Gastrocnemius medialis (tissue), 4 donors: ENCODE measurements at regions not wholly inside any gene's neighbourhood (a gene's known extent, or its start where the extent isn't known, plus 50 kb on each side); places are given as distances from the start of the nearest gene placed in this dataset.

Experiments used
- ATAC-seq, 2 donors: fragments of 150-250 bp; one replicate each; pipeline ENCODE4 v1.9.1; 2016
- DNase-seq, 2 donors: peaks; one replicate each; pipeline ENCODE4 v3.0.0-alpha.2; 2019
- H3K27ac ChIP-seq, 4 donors: fragments of 200-600 bp; sonication (generic); 1 replicate in 1 of 4; 2 replicates in 3 of 4; pipeline ENCODE4 v1.5.1; 2016 to 2018; ENCODE audit warnings: mild to moderate bottlenecking in 2 of 4, moderate library complexity in 1 of 4
- H3K27me3 ChIP-seq, 3 donors: fragments of 200-600 bp; sonication (generic) in 2 of 3; 1 replicate in 1 of 3; 2 replicates in 2 of 3; pipeline versions ENCODE4 v1.5.1 to v1.6.0; 2016 to 2019; ENCODE audit warnings: mild to moderate bottlenecking in 1 of 3, moderate library complexity in 1 of 3
- H3K36me3 ChIP-seq, 2 donors: fragments of 200-600 bp; sonication (generic) in 1 of 2; one replicate each; pipeline ENCODE4 v1.5.1; 2017 to 2018
- H3K4me1 ChIP-seq, 2 donors: fragments of 200-600 bp; sonication (generic) in 1 of 2; one replicate each; pipeline ENCODE4 v1.5.1; 2016 to 2017; ENCODE audit warnings: mild to moderate bottlenecking in 2 of 2
- H3K4me3 ChIP-seq, 4 donors: fragments of 200-600 bp; sonication (generic) in 3 of 4; 1 replicate in 1 of 4; 2 replicates in 3 of 4; pipeline ENCODE4 v1.5.1; 2016 to 2019; ENCODE audit warnings: mild to moderate bottlenecking in 2 of 4
- H3K9me3 ChIP-seq, 3 donors: fragments of 200-600 bp; sonication (generic) in 2 of 3; 1 replicate in 1 of 3; 2 replicates in 2 of 3; pipeline ENCODE4 v1.5.1; 2016 to 2019
- POLR2A ChIP-seq, 2 donors: fragments of 450-650 bp; IDR thresholded peaks; one replicate each; pipeline ENCODE4 v1.6.1; 2017; ENCODE audit warnings: antibody characterized with exemption in 2 of 2, mild to moderate bottlenecking in 2 of 2, moderate library complexity in 2 of 2
- in situ Hi-C, 4 donors: fragments of 200-750 bp; cut with MboI; loops; one replicate each; pipeline versions ENCODE4 v1.15.0 to v1.8.0; 2017; ENCODE audit warnings: low sequenced_read_pairs in 4 of 4
- intact Hi-C: fragments of 100-400 bp; cut with DNase I; formaldehyde crosslinking; loops from one replicate; pipeline ENCODE4 v1.15.1; 2023; ENCODE audit warnings: low total_unique reads
- TF ChIP-seq, protein P1 (sequence below), 5 experiments: fragments of 450-650 bp in 3 of 5; fragments of 200-600 bp in 2 of 5; sonication (generic) in 2 of 5; IDR thresholded peaks in 4 of 5; conservative IDR thresholded peaks in 1 of 5; 1 replicate in 4 of 5; 2 replicates in 1 of 5; pipeline ENCODE4 v1.5.1; 2016 to 2019; ENCODE audit warnings: antibody characterized with exemption in 5 of 5, mild to moderate bottlenecking in 3 of 5, moderate library complexity in 3 of 5

DNA sequence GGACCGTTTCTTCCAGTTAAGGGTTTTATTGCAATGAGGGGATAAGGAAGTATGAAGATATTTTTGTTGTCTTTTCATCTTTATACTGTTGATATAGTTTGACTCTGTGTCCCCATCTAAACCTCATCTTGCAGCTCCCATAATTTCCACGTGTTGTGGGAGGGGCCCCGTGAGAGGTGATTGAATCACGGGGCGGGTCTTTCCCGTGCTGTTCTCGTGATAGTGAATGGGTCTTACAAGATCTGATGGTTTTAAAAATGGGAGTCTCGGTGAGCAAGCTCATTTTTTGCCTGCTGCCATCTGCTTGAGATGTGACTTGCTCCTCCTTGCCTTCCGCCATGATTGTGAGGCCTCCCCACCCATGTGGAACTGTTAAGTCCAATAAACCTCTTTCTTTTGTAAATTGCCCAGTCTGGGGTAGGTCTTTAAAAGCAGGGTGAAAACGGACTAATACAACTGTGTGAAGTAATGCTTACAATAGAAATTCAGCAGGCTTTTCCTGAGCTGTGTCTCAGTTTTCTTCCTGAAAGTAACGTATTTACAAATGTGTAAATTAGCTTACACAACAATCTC, 377.3 kb downstream of the SIPA1L2 start:
- no peaks in the 10 kb centered on the region for H3K9me3 ChIP-seq
- in situ Hi-C loops (no loop called here), intact Hi-C loops (no loop called here)
- ATAC-seq (no peak), DNase-seq (no peak)
- H3K27me3 ChIP-seq, result no peaks in the 10 kb centered on the region
- H3K4me3 ChIP-seq, result no peak overlapping the region
- H3K4me1 ChIP-seq, result no peaks in the 10 kb centered on the region
- H3K36me3 ChIP-seq, result no peaks in the 10 kb centered on the region
- no peak overlapping the region for H3K27ac ChIP-seq
- TF ChIP-seq, protein P1, sequence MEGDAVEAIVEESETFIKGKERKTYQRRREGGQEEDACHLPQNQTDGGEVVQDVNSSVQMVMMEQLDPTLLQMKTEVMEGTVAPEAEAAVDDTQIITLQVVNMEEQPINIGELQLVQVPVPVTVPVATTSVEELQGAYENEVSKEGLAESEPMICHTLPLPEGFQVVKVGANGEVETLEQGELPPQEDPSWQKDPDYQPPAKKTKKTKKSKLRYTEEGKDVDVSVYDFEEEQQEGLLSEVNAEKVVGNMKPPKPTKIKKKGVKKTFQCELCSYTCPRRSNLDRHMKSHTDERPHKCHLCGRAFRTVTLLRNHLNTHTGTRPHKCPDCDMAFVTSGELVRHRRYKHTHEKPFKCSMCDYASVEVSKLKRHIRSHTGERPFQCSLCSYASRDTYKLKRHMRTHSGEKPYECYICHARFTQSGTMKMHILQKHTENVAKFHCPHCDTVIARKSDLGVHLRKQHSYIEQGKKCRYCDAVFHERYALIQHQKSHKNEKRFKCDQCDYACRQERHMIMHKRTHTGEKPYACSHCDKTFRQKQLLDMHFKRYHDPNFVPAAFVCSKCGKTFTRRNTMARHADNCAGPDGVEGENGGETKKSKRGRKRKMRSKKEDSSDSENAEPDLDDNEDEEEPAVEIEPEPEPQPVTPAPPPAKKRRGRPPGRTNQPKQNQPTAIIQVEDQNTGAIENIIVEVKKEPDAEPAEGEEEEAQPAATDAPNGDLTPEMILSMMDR (IDR thresholded peaks at IDR 0.05 in 4 of 5, conservative IDR thresholded peaks at IDR 0.05 in 1 of 5), result no peak
- TF ChIP-seq POLR2A (IDR thresholded peaks at IDR 0.05), result no peak

DNA sequence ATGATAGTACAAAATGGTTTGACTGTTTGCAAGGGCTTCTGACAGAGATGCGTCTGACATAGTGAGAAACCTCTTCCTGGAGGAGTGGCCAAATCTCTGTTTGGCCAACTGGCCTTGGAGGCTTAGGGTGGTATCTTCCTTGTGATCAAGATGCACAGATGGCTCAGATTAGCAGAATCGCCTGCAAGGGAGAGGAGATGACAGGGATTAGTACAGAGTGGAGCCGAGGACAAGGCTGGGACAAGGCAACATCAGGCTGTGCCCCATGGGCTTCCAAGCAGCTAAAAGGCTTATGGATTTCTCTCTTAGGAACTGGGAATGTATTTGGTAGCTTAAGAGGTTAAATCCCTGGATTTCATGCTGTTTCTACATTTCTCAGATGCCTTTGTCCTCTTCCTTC, 379.1 kb downstream of the SIPA1L2 start:
- no peak for TF ChIP-seq POLR2A (IDR thresholded peaks at IDR 0.05)
- TF ChIP-seq, protein P1 (IDR thresholded peaks at IDR 0.05 in 4 of 5, conservative IDR thresholded peaks at IDR 0.05 in 1 of 5), result no peak
- H3K27ac ChIP-seq, result no peak overlapping the region
- no peak overlapping the region for H3K4me3 ChIP-seq
- in situ Hi-C loops, result no loop called here
- no peaks in the 10 kb centered on the region for H3K27me3 ChIP-seq
- H3K4me1 ChIP-seq, result no peaks in the 10 kb centered on the region
- H3K9me3 ChIP-seq, result no peaks in the 10 kb centered on the region
- ATAC-seq, result no peak
- H3K36me3 ChIP-seq, result no peaks in the 10 kb centered on the region
- DNase-seq, result no peak
- intact Hi-C loops, result no loop called here

DNA sequence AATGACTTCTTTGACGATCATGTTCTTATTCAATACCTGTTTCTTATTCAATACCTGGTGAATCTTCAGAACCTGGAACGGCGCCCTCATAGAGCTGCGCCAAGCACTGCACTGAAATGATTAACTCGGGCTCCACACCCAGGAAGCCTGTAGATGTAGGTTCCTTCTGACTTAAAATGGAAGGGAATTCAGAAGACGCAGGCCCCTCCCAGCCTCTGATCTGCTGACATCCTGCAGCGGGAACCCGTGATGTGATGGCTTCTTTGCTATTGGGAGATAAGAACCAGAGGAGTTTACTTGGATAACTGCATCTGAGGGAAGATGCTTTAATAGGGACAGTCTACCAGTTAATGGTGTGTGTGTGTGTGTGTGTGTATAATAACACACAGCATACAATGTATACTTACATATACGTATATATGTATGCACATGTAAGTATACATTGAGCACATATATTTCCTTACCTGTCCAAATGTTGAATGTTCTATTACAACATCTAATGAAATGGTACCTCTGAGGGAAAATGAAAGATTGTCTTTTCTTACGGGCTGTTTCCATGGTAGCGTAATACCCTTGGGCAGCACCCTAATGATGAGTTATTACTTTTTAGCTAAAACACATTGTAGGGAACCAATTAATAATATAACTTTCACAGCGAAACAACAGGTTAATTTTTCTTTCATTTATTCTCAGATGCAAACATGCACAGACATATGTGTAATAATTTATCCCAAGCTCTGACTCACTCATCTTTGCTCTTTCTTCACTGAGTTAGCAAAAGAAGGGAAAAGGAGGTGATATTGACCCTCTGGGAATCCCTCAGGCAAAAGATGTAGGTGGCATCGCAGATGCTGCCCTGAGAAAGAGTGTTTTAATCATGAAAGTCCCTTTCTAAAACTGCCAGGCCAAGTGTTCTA, 379.8 kb downstream of the SIPA1L2 start:
- intact Hi-C loops (no loop called here), in situ Hi-C loops (no loop called here)
- DNase-seq (no peak), ATAC-seq (no peak)
- H3K9me3 ChIP-seq, result no peaks in the 10 kb centered on the region
- H3K27me3 ChIP-seq, result no peaks in the 10 kb centered on the region
- no peaks in the 10 kb centered on the region for H3K36me3 ChIP-seq
- H3K4me1 ChIP-seq, result no peaks in the 10 kb centered on the region
- TF ChIP-seq POLR2A (IDR thresholded peaks at IDR 0.05), result no peak
- TF ChIP-seq, protein P1 (IDR thresholded peaks at IDR 0.05 in 4 of 5, conservative IDR thresholded peaks at IDR 0.05 in 1 of 5), result no peak
- no peak overlapping the region for H3K4me3 ChIP-seq
- no peak overlapping the region for H3K27ac ChIP-seq

DNA sequence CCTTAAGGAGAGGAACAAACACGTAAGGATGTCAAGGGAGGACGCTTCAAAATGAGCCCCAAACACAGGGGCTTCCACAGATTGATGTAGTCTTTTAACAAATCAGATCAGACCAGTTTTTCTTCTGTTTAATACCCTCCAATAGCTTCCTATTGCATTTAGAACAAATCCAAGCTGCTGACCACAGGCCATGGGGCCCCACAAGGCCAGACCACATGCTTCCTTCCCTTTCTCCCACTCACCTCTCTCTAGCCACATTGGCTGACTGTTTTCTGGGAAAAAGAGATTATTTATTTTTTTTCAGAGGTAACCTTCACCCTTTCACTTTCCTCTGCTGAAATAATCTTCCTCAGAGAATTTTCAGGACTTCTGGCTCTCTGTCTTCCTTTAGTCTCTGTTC, 380.6 kb downstream of the SIPA1L2 start:
- Histone ChIP-seq H3K9me3 (no peaks in the 10 kb centered on the region), H3K4me3 (no peak overlapping the region), H3K36me3 (no peaks in the 10 kb centered on the region), H3K27me3 (no peaks in the 10 kb centered on the region), H3K4me1 (no peaks in the 10 kb centered on the region), H3K27ac (no peak overlapping the region)
- in situ Hi-C loops (no loop called here), intact Hi-C loops (no loop called here)
- TF ChIP-seq, protein P1 (IDR thresholded peaks at IDR 0.05 in 4 of 5, conservative IDR thresholded peaks at IDR 0.05 in 1 of 5), result no peak
- no peak for TF ChIP-seq POLR2A (IDR thresholded peaks at IDR 0.05)
- DNase-seq (no peak), ATAC-seq (no peak)
